ENCODE measurements at regions not wholly inside any gene's neighbourhood (a gene's known extent, or its start where the extent isn't known, plus 50 kb on each side); places are given as distances from the start of the nearest gene placed in this dataset.

DNA sequence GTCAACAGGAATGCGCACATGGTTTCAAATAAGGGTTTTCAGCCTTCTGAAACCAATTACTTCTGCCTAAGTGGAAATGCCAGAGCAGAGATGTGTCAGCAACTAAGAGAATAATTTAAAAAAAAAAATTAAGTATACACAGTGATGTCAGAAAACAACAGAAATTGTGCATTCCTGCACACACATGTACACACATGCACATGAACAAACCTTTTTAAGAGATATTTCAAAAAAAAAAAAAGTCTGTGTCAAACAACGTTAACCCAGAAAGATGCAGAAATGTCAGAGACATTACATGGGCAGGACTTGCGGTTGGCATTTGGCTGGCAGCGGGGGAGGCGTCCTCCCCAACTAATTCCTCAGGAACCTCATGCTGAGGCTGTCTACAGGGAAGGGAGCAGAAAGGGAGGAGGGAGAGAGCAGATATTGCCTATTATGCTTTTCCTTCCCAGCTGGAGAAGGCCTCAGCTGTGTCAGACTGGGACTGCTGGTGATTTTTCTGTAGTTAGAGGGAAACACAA, 536.9 kb upstream of the WWC1 start:
- no peak for DNase-seq (ENCODE audit: low read depth in 2 of 2, low spot score in 1 of 2)

DNA sequence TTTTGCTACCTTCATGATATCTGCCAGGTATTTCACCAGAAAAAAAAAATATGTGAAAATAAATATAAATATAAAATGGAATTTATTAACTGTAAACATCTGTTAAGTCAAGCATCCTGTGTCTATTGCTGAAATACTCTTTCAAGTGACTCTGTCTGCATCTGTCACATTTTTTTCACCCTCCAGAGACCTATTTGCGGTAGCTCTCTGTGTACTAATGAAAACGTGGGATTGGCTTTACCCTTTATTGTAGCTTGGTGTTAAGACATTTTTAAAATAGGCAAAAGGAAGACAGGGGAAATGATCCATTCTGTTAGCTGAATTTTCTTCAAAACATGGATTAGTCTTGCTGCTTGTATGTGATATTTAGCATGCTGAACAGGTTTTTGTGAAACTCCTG, 536.0 kb upstream of the WWC1 start:
- DNase-seq (ENCODE audit: low read depth in 2 of 2, low spot score in 1 of 2), result no peak

DNA sequence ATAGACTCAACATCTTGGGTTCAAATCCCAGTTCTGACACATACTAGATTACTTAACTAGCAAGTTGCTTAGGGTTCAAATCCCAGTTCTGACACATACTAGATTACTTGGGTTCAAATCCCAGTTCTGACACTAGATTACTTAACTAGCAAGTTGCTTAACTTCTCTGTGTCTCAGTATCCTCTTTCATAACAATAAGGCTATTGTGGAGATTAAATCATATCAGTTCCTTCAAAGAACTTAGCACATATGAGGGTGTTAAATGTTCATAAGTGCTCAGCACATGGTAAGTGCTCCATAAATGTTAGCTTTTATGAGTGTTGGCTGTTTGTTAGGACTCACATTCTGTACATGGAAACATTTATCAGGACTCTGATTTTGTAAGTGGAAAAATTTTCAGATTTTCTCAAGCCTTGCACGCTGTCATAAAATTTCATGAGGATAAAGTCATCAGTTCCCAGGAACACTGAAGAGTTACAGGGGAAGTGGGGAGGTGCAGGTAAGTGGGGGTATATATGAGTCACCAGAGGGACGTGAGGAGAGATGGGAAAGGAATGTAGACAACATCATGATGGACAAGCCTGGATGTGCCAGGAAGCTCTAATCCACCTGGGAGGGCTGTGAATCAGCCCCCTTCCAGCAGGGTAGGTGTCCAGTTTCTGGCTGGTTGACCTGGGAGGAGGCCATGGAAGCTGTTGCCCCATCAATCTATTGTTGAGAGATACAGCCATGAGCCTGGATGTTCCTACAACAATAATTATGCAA, 532.2 kb upstream of the WWC1 start:
- no peak for DNase-seq (ENCODE audit: low read depth in 2 of 2, low spot score in 1 of 2)

DNA sequence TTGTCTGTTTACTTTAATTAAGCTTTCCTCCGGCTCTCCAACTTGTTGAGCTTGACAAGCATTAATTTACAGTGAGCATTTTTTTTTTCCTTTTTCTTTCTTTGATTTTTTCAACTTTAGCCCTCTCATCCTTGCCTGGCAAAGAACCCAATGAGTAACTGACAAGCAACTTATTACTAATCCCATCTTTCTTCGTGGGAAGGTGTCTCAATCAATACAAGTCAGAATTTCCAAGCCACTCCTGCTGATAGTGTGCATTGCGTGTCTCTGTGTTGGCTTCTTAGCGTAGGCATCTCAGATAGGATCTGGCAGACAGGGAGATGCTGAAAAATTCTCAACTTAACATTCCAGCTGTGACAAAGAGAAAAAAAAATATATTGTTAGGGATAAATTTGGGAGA, 527.7 kb upstream of the WWC1 start:
- DNase-seq (ENCODE audit: low read depth in 2 of 2, low spot score in 1 of 2), result no peak

DNA sequence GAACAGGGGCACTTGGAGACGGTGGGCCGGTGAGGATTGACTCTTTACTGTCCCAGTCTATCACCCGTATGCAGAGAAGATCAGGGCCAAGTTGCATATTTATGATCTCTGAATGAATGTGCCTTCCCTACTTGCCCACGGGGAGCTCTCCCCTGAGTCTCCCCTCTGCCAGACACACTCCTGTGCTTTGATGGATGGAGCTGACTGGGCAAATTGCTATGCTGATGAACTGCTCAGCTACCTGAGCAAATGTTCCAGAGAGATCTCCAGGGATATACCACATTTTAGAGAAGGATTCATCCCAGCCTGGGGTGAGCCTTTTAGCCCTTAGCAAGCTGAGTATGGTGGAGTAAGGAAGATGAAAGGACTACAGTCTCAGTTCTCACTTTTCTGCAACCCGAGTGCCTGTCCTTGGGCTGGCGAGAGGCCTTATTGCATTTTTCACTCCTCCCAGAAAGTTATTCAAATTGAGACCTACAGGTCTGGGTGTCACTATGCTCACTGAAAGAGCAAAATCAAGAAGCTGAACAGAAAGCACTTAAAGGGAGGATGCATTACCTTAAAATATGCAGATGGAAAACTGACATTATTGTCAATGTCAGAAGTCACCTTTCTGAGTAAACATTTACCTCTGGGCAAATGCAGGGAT, 526.7 kb upstream of the WWC1 start:
- no peak for DNase-seq (ENCODE audit: low read depth in 2 of 2, low spot score in 1 of 2)

DNA sequence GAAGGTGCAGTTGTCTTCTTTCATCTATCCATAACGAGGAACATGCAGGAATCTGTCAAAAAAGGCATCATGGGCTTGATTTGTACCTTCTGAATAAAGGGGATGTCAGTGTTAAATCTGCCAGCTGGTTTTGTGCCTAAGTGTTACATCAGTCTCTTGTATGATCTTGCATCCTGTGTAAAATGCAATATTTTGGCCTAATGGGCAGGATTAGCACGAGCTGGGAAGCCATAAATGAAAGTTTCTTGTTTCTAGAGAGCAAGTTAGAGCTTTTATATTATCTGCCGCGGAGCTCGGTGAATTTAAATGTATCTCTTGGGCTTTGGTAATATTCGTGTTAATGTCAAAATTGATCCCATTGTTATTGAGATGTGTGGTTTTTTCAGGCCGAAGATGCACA, 526.1 kb upstream of the WWC1 start:
- DNase-seq (ENCODE audit: low read depth in 2 of 2, low spot score in 1 of 2), result no peak

DNA sequence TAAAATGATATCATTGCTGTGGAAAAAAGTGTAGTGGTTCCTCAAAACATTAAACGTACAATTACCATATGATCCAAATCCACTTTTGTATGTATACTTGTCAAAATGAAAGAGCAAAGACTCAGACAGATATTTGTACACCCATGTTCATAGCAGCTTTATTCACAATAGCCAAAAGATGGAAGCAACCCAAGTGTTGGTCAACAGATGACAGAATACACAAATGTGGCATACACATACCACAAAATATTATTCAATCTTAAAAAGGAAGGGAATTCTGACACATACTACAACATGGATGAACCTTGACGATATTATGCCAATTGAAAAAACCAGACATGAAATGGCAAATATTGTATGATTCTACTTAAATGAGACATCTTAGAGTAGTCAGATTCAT, 524.5 kb upstream of the WWC1 start:
- DNase-seq (ENCODE audit: low read depth in 2 of 2, low spot score in 1 of 2), result no peak

DNA sequence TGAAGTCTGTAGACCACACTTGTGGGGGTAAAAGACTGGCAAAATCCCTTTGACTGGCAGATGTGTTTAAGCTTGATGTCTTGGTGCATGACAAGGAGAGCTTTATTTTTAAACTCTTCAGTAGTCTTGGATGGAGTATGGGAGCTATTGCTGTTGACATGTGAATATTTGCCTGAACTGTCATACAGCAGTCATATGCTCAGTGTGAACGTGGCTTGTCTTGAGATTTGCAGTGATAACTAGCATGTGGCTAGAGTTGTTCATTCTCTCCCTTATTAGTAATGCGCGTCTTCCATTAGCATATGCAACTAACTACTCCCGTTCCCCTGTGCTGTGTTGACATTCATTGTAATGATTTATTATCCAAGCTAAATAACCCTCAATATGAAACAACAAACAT, 523.6 kb upstream of the WWC1 start:
- no peak for DNase-seq (ENCODE audit: low read depth in 2 of 2, low spot score in 1 of 2)

DNA sequence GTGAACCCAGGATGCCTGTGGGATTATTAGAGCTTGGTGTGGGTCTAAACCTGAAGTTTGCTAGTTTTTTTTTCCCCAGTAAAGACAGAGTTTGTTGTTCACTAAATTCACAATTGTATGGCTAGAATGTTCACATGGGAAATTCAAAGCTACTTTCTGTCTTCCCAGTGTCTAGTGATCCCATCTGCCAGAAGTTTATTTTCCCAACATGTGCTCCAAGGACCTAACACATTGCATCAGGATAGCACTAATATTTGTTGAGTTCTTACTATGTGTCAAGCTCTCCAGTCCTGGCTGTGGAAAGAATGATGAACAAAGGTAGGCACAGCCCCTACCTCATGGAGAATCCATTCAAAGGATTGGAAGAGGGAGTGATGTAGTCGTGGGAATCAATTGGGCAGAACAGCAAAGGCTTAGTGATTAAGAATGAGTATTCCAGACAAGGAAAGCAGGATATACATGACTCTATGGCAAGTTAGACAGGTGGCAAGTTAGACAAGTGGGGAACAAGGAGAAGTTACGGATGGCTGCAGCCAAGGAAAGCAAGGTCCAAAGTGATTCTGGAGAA, 521.5 kb upstream of the WWC1 start:
- DNase-seq (ENCODE audit: low read depth in 2 of 2, low spot score in 1 of 2), result no peak

DNA sequence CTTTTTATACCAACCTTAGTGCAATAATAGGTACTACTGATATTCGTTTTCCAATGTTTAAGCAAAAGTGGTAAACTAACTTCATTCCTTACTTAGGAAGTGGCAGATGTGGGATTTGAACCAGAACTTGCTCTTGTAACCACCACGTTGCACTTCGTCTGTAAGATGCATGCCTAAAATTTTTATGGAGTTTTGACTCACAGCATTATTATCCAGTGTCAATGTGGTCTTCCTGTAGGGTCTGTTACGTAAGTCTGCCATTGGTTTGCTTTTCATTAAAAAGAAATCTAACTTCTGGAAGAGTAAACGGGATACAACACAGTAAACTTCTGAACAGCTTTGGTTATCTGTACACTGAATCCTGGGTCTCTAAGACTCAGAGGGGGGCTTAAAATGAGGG, 521.0 kb upstream of the WWC1 start:
- no peak for DNase-seq (ENCODE audit: low read depth in 2 of 2, low spot score in 1 of 2)

DNA sequence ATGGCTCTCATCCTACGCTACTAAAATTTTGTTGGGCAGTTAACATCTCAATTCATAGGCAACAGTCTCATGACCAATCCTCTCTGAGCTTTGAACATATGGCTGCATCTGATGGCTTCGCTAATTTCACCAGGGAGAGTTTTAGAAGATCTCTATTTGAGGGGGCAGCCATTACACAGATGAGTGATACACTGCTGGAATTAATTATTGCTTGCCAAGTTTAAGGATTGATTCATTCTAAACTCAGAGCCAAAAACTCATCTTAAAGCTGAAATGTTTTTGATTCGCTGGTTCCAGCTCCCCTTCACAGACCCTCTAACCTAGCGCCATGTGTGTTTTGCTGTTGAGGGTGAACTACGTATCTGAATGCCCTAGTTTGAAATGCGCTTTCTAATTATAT, 519.9 kb upstream of the WWC1 start:
- no peak for DNase-seq (ENCODE audit: low read depth in 2 of 2, low spot score in 1 of 2)

DNA sequence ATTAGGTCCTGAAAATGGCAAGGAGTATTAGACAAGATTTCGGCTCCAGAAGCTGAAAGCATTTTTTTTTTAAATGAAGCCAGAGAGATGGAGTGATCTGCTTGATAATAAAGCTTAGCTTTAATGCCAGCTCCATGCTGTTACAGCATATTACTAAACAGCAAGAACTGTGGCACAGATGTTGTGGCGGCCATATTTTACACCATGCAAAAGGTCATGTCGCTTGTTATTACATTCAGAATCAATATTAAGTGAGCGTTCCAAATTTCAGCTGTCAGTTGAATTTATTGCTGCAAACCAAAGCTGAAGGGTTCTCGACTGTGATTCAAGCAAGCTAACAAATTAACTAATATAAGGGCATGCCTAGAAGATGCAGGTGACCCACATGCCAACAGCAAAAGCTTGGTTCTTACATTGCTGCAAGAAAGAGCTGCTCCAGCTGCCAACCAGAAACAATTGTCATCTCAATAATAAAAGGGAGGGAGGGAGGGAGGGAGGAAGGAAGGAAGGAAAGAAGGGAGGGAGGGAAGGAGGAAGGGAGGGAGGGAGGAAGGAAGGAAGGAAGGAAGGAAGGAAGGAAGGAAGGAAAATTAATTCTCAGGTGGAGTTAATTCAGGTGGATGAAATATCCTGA, 517.7 kb upstream of the WWC1 start:
- no peak for DNase-seq (ENCODE audit: low read depth in 2 of 2, low spot score in 1 of 2)

DNA sequence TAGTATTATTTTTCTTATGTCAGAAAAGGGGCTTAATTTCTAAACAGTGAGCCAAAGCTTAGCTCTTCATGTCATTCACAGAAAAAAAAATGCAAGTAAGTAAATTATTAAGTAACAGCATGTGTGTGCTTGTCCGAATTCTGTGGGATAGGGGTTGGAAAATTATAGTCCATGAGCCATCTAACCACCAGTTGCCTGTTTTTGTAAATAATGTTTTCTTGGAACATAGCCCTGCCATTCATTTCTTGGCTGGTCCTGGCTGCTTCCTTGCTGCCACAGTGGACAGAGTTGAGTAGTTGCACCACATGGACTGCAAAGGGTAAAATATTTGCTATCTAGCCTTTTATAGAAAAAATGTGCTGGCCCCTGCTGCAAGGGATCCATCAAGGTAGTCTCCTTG, 513.7 kb upstream of the WWC1 start:
- DNase-seq (ENCODE audit: low read depth in 2 of 2, low spot score in 1 of 2), result no peak

DNA sequence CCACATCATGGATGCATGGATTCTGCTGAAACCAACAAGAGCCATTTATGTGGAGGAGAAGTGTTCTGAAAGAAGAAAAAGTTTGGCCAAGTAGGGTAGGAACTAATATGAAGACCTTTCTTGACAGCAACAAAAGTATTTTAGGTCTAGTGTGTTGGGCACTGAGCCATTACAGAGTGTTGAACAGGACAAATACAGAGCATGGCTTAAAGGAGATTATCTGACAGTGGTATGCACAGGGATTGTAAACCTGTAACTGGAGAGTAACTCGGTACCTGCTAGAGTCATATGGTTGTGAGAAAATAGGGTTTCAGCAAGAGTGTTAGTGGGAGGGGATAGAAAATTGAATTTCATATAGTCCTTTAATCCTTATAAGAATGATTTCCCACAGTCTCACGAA, 513.2 kb upstream of the WWC1 start:
- DNase-seq (ENCODE audit: low read depth in 2 of 2, low spot score in 1 of 2), result no peak

DNA sequence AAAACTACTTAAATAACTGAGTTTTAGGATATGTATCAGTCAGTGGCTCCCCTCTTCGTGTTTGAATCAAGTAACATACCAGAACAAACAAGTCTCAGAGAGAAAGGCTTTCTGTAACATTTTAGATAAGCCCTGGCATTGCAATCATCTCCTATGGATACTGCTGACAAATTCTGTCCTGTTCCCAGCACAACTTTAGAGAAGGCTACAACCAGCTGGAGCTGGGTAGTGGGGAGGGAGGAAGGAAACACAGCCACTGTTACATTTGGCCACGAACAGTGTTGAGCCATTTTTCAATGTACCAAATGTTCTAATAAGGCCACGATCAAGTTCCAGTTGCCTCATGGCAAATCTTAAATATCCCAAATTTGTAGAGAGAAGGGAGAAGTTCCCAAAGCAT, 511.8 kb upstream of the WWC1 start:
- no peak for DNase-seq (ENCODE audit: low read depth in 2 of 2, low spot score in 1 of 2)

DNA sequence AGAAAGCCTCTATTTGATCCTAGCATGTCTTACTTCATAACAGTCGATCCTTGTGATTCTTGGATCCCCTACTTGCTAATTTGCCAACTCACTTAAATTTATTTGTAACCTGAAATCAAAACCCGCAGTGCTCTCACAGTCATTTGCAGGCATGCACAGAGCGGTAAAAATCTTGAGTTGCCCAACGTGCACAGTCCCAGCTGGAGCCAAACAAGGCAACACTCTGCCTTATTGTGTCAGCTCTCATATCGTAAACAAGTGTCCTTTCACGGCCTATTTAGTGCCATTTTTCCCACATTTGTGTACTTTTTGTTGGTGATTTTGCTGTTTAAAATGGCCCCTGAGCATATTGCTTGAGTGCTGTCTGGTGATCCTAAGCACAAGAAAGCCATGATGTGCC, 511.3 kb upstream of the WWC1 start:
- no peak for DNase-seq (ENCODE audit: low read depth in 2 of 2, low spot score in 1 of 2)

DNA sequence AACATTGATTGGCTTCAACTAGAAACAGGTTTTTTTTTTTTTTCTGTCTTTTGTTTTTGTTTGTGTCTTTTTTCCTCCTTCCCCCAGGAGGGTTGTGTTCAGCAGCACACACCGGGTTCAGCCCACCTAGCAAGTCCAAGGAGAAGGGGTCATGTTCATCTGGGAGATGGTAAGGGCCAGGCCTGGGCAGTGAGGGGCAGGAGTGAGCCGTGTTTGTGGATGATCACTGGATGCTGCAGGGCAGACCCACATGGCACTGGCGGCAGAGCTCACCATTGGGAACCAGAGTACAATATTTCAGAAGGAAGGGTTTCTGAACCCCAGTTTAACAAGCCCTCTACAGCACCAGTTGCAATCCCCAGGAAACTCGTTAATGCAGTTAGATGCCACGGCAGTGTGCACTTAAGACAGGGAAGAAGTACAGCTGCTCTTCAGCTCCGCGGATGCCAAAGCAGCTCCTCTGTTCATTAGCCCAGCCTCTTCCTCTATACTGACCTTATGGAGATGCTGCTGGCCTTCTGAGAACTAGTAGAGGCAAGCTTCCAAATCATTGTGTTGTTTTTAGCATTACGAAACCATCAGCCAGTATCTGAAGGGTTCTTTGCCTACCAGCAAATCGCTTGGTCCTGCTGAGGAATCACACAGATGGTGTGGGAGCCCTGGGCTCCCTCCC, 508.2 kb upstream of the WWC1 start:
- no peak for DNase-seq (ENCODE audit: low read depth in 2 of 2, low spot score in 1 of 2)

DNA sequence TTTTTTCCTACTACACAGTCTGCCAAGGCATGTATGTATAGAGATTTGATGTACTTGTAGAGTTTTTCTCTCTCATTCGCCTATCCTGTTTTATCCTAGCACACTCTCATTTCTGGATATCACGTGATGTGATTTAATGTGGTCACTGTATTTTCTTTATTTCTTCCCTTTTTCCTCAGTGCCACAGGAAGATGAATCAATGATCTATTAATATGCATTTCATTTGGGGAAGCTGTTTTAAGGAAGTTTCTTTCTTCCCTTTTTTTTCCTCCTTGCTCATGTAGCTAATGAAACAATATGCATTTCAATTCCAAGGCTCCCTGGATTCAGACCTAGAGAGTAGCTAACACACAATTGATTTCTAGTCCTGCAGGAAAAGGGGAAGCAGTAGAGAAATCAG, 506.3 kb upstream of the WWC1 start:
- DNase-seq (ENCODE audit: low read depth in 2 of 2, low spot score in 1 of 2), result no peak

DNA sequence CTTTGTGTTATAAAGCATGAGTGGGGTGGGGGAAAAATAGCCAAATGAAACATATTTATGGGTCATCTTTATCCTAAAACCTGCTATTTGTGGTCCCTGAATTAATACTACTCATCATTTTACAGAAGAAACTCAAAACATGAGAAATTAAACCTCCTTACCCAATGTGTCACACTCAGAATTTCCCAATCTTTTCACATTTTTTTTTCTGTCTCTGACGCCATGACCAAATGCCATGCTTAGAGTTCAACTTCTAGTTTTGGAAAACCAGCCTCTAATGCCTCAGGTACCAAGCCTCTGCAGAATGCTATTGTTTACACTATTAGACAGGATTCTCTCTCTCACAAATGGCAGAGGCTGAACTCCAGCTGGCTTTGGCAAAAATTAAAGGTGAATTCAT, 505.5 kb upstream of the WWC1 start:
- no peak for DNase-seq (ENCODE audit: low read depth in 2 of 2, low spot score in 1 of 2)

DNA sequence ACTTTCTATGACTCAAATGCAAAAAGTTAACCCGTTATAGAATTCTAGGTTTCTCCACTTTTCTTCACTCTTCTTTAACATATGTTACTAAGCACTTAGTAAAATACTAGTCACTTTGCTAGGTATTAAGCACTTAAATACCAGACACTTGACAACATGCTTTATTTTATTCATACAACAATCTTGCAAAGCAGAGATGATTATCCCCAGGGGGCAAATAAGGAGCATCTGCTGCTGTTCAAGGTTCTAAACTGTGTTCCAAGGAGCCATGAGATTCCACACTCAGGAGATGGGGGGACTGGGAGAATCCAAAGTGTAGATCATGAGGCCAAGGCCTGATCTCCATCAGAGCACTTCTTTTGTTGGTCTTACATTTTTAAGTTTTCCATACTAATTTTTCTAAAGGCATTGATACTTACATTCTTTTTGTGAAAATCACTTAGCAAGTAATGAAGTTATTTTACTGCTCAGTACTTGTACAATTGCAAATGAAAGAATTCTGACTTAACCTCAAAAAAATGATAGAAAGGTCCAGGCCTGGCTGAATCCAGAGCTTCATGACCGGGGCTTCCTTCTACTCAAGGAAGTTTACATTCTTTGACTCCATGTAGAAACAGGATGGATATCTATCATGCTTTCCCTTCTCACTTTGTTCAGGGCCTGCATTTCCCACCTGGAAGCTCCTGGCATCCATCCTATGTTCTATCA, 504.4 kb upstream of the WWC1 start:
- DNase-seq (ENCODE audit: low read depth in 2 of 2, low spot score in 1 of 2), result no peak

DNA sequence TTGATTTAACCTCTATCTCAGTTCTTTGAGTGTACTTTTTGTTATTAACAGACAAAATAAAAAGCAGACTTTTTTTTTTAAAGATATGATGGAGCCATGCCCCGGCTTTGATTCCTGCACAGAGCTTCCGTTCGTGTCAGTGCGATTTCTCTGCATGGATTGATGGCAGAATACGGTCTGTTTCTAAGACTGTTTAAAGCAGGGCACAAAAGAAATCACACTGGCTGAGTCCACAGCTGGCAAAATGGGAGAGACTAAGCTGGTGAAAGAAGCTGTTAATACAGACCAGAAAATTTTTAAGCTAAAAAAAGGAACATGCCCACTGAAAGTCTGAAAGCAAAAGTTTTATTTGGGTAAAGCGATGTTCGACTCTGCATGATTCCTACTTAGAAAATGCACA, 501.4 kb upstream of the WWC1 start:
- no peak for DNase-seq (ENCODE audit: low read depth in 2 of 2, low spot score in 1 of 2)

All from stimulated activated CD8-positive, alpha-beta memory T cell treated with anti-CD3 and anti-CD28 coated beads, Interleukin-4, amount 100 ng/mL, for 1 hour (primary cell).